K562 (cell line): ENCODE measurements at regions not wholly inside any gene's neighbourhood (a gene's known extent, or its start where the extent isn't known, plus 50 kb on each side); places are given as distances from the start of the nearest gene placed in this dataset.

Experiments
- ATAC-seq: fragments of 200-7000 bp; cut with Tn5 transposase; 3 replicates; pipeline ENCODE4 v1.9.1; 2020; ENCODE audit warnings: moderate library complexity
- BruUV-seq: library from RNA; stranded (reverse); fragments of 400-500 nt; replicated peaks from 2 replicates; lab custom pipeline; 2021; lab: Mats Ljungman, UMichigan
- CTCF ChIA-PET: fragments of 300-600 bp; formaldehyde crosslinking; extraction: SDS; loops from one replicate; lab custom pipeline; 2021; ENCODE audit warnings: low intra/inter-chr PET ratio; lab: Yijun Ruan, JAX
- POLR2A ChIA-PET: fragments of 300-600, 350-650 bp; sonication (Branson Sonifier 250); formaldehyde crosslinking; extraction: SDS; loops from one replicate; lab custom pipeline; 2021; ENCODE audit warnings: antibody characterized with exemption, inconsistent platforms; lab: Yijun Ruan, JAX
- DNase-seq, 4 experiments: peaks; one replicate each; pipeline versions ENCODE4 v3.0.0 to v3.0.0-alpha.2; 2011 to 2018; ENCODE audit warnings: low spot score in 3 of 4, mixed read lengths in 3 of 4; ENCODE audit errors: extremely low read depth in 1 of 4
- FAIRE-seq: peaks from 2 replicates; lab custom pipeline; 2011; peaks lifted over from hg19 to GRCh38; lab: Jason Lieb, UNC
- H2AFZ ChIP-seq: 2 replicates; pipeline ENCODE4 v1.6.0; 2011; ENCODE audit warnings: low read depth, low read length, control low read depth, inconsistent platforms
- H3K27ac ChIP-seq: fragments of 200-600 bp; 3 replicates; pipeline ENCODE4 v1.8.0; 2011; ENCODE audit warnings: low read depth, mild to moderate bottlenecking, control low read depth, inconsistent platforms, low read length, moderate library complexity, mixed read lengths; ENCODE audit errors: extremely low read depth
- H3K27me3 ChIP-seq, 2 experiments: fragments of 300-600 bp in 1 of 2; 2 replicates in 1 of 2; 3 replicates in 1 of 2; pipeline versions ENCODE4 v1.6.0 to v1.8.0; 2011; ENCODE audit warnings: inconsistent platforms in 2 of 2, low read length in 2 of 2, mild to moderate bottlenecking in 1 of 2, mixed read lengths in 1 of 2, moderate library complexity in 1 of 2; ENCODE audit not compliant: control insufficient read depth in 2 of 2, insufficient read depth in 2 of 2
- H3K36me3 ChIP-seq: fragments of 300-600 bp; 3 replicates; pipeline ENCODE4 v1.8.0; 2011; ENCODE audit warnings: mild to moderate bottlenecking, low read length, inconsistent platforms; ENCODE audit not compliant: control insufficient read depth, insufficient read depth
- H3K4me1 ChIP-seq, 2 experiments: fragments of 200-600 bp in 1 of 2; replicated peaks in 1 of 2; 2 replicates in 1 of 2; 3 replicates in 1 of 2; pipeline versions ENCODE4 v1.5.1 to v1.8.0; 2011; ENCODE audit warnings: inconsistent platforms in 2 of 2, low read length in 2 of 2, mild to moderate bottlenecking in 1 of 2, mixed read lengths in 1 of 2, moderate library complexity in 1 of 2; ENCODE audit not compliant: control insufficient read depth in 2 of 2, insufficient read depth in 2 of 2
- H3K4me2 ChIP-seq: 2 replicates; pipeline ENCODE4 v1.6.1; 2011; ENCODE audit warnings: low read length, control low read depth, inconsistent platforms, mixed read lengths; ENCODE audit not compliant: insufficient read depth
- H3K4me3 ChIP-seq: fragments of 200-600 bp; sonication (generic), shearing (Covaris generic); 2 replicates; pipeline ENCODE4 v1.5.1; 2016; ENCODE audit warnings: control low read depth, inconsistent platforms
- H3K79me2 ChIP-seq: fragments of 200-600 bp; 3 replicates; pipeline ENCODE4 v1.8.0; 2011; ENCODE audit warnings: low read length, inconsistent platforms; ENCODE audit not compliant: control insufficient read depth, insufficient read depth
- H3K9ac ChIP-seq, 2 experiments: 2 replicates each; pipeline versions ENCODE4 v1.6.0 to v1.6.1; 2011; ENCODE audit warnings: low read depth in 2 of 2, low read length in 2 of 2, control low read depth in 1 of 2, inconsistent platforms in 1 of 2, mild to moderate bottlenecking in 1 of 2, mixed read lengths in 1 of 2; ENCODE audit not compliant: insufficient read depth in 1 of 2
- H3K9me1 ChIP-seq: one replicate; pipeline ENCODE4 v1.6.0; 2011; ENCODE audit warnings: inconsistent platforms, mild to moderate bottlenecking, low read length, moderate library complexity; ENCODE audit not compliant: control insufficient read depth, insufficient read depth
- H3K9me3 ChIP-seq: replicated peaks from 2 replicates; pipeline ENCODE4 v1.5.1; 2011; ENCODE audit warnings: low read depth, low read length, inconsistent platforms; ENCODE audit not compliant: control insufficient read depth, insufficient read depth
- H4K20me1 ChIP-seq: replicated peaks from 2 replicates; pipeline ENCODE4 v1.6.1; 2011; ENCODE audit warnings: low read length, inconsistent platforms, mixed read lengths; ENCODE audit not compliant: control insufficient read depth, insufficient read depth
- HNRNPL ChIP-seq: fragments of 200-400 bp; formaldehyde crosslinking; IDR thresholded peaks from 2 replicates; pipeline ENCODE4 v1.6.1; 2017; ENCODE audit warnings: low read depth, mild to moderate bottlenecking, low read length
- MCM7 ChIP-seq, 2 experiments: fragments of 450-650 bp; IDR thresholded peaks; 2 replicates each; pipeline ENCODE4 v1.6.1; 2016 to 2018
- MGA ChIP-seq: fragments of 450-650 bp; IDR thresholded peaks from 2 replicates; pipeline ENCODE4 v1.6.1; 2016; ENCODE audit warnings: mild to moderate bottlenecking, moderate library complexity
- XRCC5 ChIP-seq: fragments of 200-400 bp; formaldehyde crosslinking; IDR thresholded peaks from 2 replicates; pipeline ENCODE4 v1.6.1; 2017; ENCODE audit warnings: low read depth, mild to moderate bottlenecking, low read length
- ZNF551 ChIP-seq: fragments of 250-450 bp; sonication (Bioruptor Pico); IDR thresholded peaks from 2 replicates; pipeline ENCODE4 v1.5.0; 2021; ENCODE audit warnings: mild to moderate bottlenecking, moderate library complexity
- WGBS: fragments of 100-300 bp; shearing (Covaris generic); methylation state at CpG from one replicate; pipeline ENCODE4 v1.1.6; 2016; ENCODE audit warnings: low coverage, mixed read lengths; ENCODE audit not compliant: insufficient coverage; ENCODE audit errors: missing lambda C conversion rate; 5-methylcytosine and 5-hydroxymethylcytosine counted together
- in situ Hi-C: fragments of 300-500 bp; cut with MboI; formaldehyde crosslinking; loops from 4 replicates; pipeline ENCODE4 v1.15.0; 2018; ENCODE audit warnings: inconsistent platforms, mixed read lengths
- intact Hi-C: fragments of 100-400 bp; cut with micrococcal nuclease; formaldehyde crosslinking; loops from 2 replicates; pipeline ENCODE4 v1.14.2; 2022

DNA sequence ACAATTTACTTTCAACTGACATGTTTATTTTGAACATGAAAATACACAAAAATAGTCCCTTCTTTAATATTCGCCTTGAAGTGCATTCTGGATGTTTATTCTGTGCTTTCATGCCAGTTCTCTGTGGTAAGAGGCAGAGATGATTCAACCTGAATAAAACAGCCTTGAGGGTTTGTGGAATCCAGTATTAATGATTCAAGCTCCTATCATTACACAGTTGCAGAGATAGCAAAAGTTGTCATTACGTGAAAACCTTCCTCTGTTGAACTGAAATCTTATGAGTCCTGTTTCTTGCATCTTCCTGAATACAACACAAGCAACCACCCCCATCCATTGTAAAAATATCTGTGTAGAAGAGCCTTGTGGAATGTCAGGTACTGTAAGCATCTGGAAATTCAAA, 142.3 kb upstream of the HTR2A start:
- no peak for TF ChIP-seq XRCC5
- TF ChIP-seq MGA: no peak
- no peak for TF ChIP-seq MCM7 (IDR thresholded peaks at IDR 0.05)
- no peak for TF ChIP-seq ZNF551 (CRISPR knock-in tag)
- TF ChIP-seq HNRNPL: no peak
- H3K36me3 ChIP-seq: no peaks in the 10 kb centered on the region
- no peak overlapping the region for H3K27ac ChIP-seq
- no peak overlapping the region for H3K9ac ChIP-seq
- WGBS: 0% methylated on average over 2 of the region's 2 CpGs
- no TSS peak for BruUV-seq
- no peak overlapping the region for H3K4me3 ChIP-seq
- ChIA-PET CTCF (no interaction called here), POLR2A (no interaction called here)
- H3K4me2 ChIP-seq: no peak overlapping the region
- no peak for ATAC-seq
- H2AFZ ChIP-seq: no peak overlapping the region
- H3K9me1 ChIP-seq: no peaks in the 10 kb centered on the region
- DNase-seq: no peak
- H3K27me3 ChIP-seq: no peaks in the 10 kb centered on the region
- H3K9me3 ChIP-seq: no peaks in the 10 kb centered on the region
- no peaks in the 10 kb centered on the region for H3K4me1 ChIP-seq
- no peaks in the 10 kb centered on the region for H4K20me1 ChIP-seq
- in situ Hi-C loops: no loop called here
- intact Hi-C loops: no loop called here
- no peak for FAIRE-seq
- H3K79me2 ChIP-seq: no peaks in the 10 kb centered on the region
